OCI-LY7 (cell line): ENCODE measurements at regions not wholly inside any gene's neighbourhood (a gene's known extent, or its start where the extent isn't known, plus 50 kb on each side); places are given as distances from the start of the nearest gene placed in this dataset.

ENCODE experiments used
- BruUV-seq: library from RNA; stranded (reverse); fragments of 400-500 nt; replicated peaks from 2 replicates; lab custom pipeline; 2021; lab: Mats Ljungman, UMichigan
- CTCF ChIA-PET: fragments of 300-600 bp; sonication (Branson Sonifier 250); formaldehyde crosslinking; loops from one replicate; lab custom pipeline; 2022; ENCODE audit warnings: antibody characterized with exemption; ENCODE audit not compliant: unreplicated experiment; lab: Charles Lee
- POLR2A ChIA-PET: fragments of 300-600 bp; sonication (Branson Sonifier 250); formaldehyde crosslinking; loops from one replicate; lab custom pipeline; 2022; ENCODE audit warnings: antibody characterized with exemption; lab: Charles Lee
- DNase-seq: peaks from one replicate; pipeline ENCODE4 v3.0.0-alpha.2; 2015; ENCODE audit warnings: low spot score
- H2AFZ ChIP-seq: fragments of 200-600 bp; sonication (generic), shearing (Covaris generic); 2 replicates; pipeline ENCODE4 v1.6.1; 2014; ENCODE audit warnings: mild to moderate bottlenecking, antibody characterized with exemption, low read length, moderate library complexity
- H3K27ac ChIP-seq: fragments of 200-600 bp; sonication (generic); 2 replicates; pipeline ENCODE4 v1.5.1; 2014; ENCODE audit warnings: mixed run types, low read depth, mild to moderate bottlenecking, moderate library complexity, low read length, inconsistent platforms; ENCODE audit not compliant: poor library complexity, severe bottlenecking
- H3K36me3 ChIP-seq: fragments of 200-600 bp; sonication (generic); 2 replicates; pipeline ENCODE4 v1.6.1; 2014; ENCODE audit warnings: mild to moderate bottlenecking, antibody characterized with exemption, low read length, moderate library complexity, mixed read lengths; ENCODE audit not compliant: insufficient read depth
- H3K4me1 ChIP-seq: fragments of 200-600 bp; sonication (generic); 2 replicates; pipeline ENCODE4 v1.5.1; 2014; ENCODE audit warnings: mild to moderate bottlenecking, low read length; ENCODE audit not compliant: insufficient read depth, poor library complexity, severe bottlenecking
- H3K4me2 ChIP-seq: fragments of 200-600 bp; sonication (generic); 2 replicates; pipeline ENCODE4 v1.6.1; 2014; ENCODE audit warnings: mild to moderate bottlenecking, low read length
- H3K4me3 ChIP-seq: fragments of 200-600 bp; sonication (generic); 2 replicates; pipeline ENCODE4 v1.5.1; 2014; ENCODE audit warnings: mild to moderate bottlenecking, low read depth, low read length; ENCODE audit not compliant: poor library complexity, severe bottlenecking
- H3K79me2 ChIP-seq: fragments of 200-600 bp; sonication (generic); 2 replicates; pipeline ENCODE4 v1.6.1; 2016; ENCODE audit warnings: low read depth, mild to moderate bottlenecking, low read length, moderate library complexity, mixed read lengths; ENCODE audit not compliant: insufficient read depth
- H3K9me2 ChIP-seq: fragments of 200-600 bp; sonication (generic); 2 replicates; pipeline ENCODE4 v1.6.1; 2016; ENCODE audit warnings: mild to moderate bottlenecking, low read length, mixed read lengths; ENCODE audit not compliant: insufficient read depth
- H3K9me3 ChIP-seq: fragments of 200-600 bp; sonication (generic); 2 replicates; pipeline ENCODE4 v1.6.1; 2014; ENCODE audit warnings: mild to moderate bottlenecking, mixed run types, low read length, mixed read lengths
- H4K20me1 ChIP-seq: fragments of 200-600 bp; sonication (generic); 2 replicates; pipeline ENCODE4 v1.6.1; 2014; ENCODE audit warnings: mild to moderate bottlenecking, antibody characterized with exemption, low read length, moderate library complexity, mixed read lengths; ENCODE audit not compliant: insufficient read depth
- EZH2phosphoT487 ChIP-seq: fragments of 200-600 bp; sonication (generic); IDR thresholded peaks from 2 replicates; pipeline ENCODE4 v1.6.1; 2018; ENCODE audit warnings: low read depth, borderline replicate concordance, mild to moderate bottlenecking, mixed run types, antibody characterized with exemption, low read length, moderate library complexity, mixed read lengths
- intact Hi-C: fragments of 100-400 bp; cut with micrococcal nuclease; formaldehyde crosslinking; loops from one replicate; pipeline ENCODE4 v1.10.0; 2022; ENCODE audit not compliant: unreplicated experiment
- TF ChIP-seq, protein P1 (sequence below): fragments of 200-600 bp; sonication (generic); conservative IDR thresholded peaks from 2 replicates; pipeline ENCODE4 v1.5.1; 2014; ENCODE audit warnings: mild to moderate bottlenecking, antibody characterized with exemption, low read length, moderate library complexity, mixed read lengths

DNA sequence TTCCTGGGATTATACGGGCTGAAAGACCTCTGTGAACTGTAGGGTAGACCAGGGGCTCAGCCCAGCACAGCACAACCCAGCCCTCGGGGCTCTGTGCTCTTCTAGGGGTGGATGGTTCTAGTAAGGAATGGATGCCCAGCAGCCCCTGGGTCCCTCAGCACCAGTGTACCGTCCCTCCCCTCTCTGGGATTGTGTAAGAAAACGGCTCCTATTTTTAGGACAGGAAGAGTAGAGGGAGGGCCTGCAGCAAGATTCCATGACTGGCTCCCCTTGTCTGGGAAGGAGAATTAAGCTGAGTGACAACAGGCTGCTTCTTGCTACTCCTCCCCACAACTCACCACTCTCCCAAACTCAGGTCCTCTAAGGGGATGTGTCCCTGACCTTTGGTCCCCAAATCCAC lies 270.8 kb upstream of the TOPAZ1 start:
- no peak for TF ChIP-seq EZH2phosphoT487
- TF ChIP-seq, protein P1, sequence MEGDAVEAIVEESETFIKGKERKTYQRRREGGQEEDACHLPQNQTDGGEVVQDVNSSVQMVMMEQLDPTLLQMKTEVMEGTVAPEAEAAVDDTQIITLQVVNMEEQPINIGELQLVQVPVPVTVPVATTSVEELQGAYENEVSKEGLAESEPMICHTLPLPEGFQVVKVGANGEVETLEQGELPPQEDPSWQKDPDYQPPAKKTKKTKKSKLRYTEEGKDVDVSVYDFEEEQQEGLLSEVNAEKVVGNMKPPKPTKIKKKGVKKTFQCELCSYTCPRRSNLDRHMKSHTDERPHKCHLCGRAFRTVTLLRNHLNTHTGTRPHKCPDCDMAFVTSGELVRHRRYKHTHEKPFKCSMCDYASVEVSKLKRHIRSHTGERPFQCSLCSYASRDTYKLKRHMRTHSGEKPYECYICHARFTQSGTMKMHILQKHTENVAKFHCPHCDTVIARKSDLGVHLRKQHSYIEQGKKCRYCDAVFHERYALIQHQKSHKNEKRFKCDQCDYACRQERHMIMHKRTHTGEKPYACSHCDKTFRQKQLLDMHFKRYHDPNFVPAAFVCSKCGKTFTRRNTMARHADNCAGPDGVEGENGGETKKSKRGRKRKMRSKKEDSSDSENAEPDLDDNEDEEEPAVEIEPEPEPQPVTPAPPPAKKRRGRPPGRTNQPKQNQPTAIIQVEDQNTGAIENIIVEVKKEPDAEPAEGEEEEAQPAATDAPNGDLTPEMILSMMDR, result no peak
- Histone ChIP-seq H3K4me3 (no peak overlapping the region), H3K4me1 (peaks cover 3% of the 10 kb centered on the region), H3K79me2 (no peaks in the 10 kb centered on the region), H3K9me2 (no peaks in the 10 kb centered on the region), H4K20me1 (no peaks in the 10 kb centered on the region), H3K27ac (no peak overlapping the region), H3K36me3 (no peaks in the 10 kb centered on the region), H3K9me3 (no peaks in the 10 kb centered on the region), H2AFZ (no peak overlapping the region), H3K4me2 (no peak overlapping the region)
- ChIA-PET POLR2A (interaction anchor here (0.6 kb wide), 1 partner anchor 1089 kb away, joined by 3 read pairs; no protein-coding TSS in a partner anchor), CTCF (no interaction called here)
- intact Hi-C loops, result no loop called here
- BruUV-seq, result no TSS peak
- DNase-seq, result no peak

DNA sequence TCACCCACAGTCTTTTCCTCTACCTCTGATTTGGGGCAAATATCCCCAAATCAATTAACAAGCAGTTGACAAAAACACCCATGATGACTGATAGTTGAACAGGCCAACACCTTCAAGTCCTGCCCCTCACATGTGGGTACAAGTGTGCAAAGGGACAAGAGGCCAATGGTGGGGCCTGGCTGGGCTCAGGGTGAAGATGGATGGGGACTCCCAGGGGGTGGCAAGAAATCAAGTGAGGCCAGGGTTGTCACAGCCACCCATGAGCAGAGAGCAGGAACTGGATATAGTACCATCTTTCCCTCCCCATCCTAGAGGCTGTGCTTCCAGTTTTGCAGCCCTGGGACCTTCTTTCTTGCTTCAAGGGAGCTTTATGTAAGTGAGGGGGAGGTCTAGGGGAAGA lies 270.2 kb upstream of the TOPAZ1 start:
- TF ChIP-seq, protein P1, result no peak
- ChIA-PET CTCF (no interaction called here), POLR2A (no interaction called here)
- Histone ChIP-seq H2AFZ (no peak overlapping the region), H3K9me2 (no peaks in the 10 kb centered on the region), H3K4me3 (no peak overlapping the region), H3K27ac (no peak overlapping the region), H3K4me2 (no peak overlapping the region), H3K9me3 (no peaks in the 10 kb centered on the region), H3K4me1 (no peaks in the 10 kb centered on the region), H3K79me2 (no peaks in the 10 kb centered on the region), H4K20me1 (no peaks in the 10 kb centered on the region), H3K36me3 (no peaks in the 10 kb centered on the region)
- no TSS peak for BruUV-seq
- no peak for DNase-seq
- intact Hi-C loops, result no loop called here

DNA sequence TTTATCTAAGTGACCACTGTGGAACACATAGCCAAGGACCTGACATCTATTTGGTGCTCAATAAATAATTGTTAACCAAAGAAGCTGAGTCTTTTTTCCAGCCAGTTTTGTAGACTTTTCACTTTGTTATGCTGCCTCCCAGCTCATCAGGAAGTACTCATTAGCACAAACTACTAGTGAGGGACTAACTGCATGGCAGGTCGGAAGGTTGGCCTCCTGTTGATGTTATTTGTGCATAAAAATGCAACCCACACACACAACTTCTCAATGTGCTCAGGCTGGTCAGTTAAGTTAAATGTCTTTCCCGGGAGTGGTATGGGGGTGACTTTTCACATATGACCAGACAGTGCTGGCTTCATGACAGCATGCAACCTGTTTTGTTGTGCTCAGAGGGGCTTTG lies 263.0 kb upstream of the TOPAZ1 start:
- TF ChIP-seq EZH2phosphoT487, result no peak
- TF ChIP-seq, protein P1, result no peak
- intact Hi-C loops, result no loop called here
- Histone ChIP-seq H3K4me1 (no peaks in the 10 kb centered on the region), H3K4me3 (no peak overlapping the region), H3K79me2 (no peaks in the 10 kb centered on the region), H2AFZ (no peak overlapping the region), H3K9me3 (no peaks in the 10 kb centered on the region), H3K27ac (no peak overlapping the region), H3K36me3 (no peaks in the 10 kb centered on the region), H3K4me2 (no peak overlapping the region), H4K20me1 (no peaks in the 10 kb centered on the region), H3K9me2 (no peaks in the 10 kb centered on the region)
- BruUV-seq, result no TSS peak
- DNase-seq, result no peak
- POLR2A ChIA-PET, result interaction anchor here (0.6 to 0.7 kb wide), 2 partner anchors 98 to 129 kb away, joined by 3 to 5 read pairs; no protein-coding TSS in a partner anchor
- CTCF ChIA-PET, result no interaction called here
